HG02623 (cell line): ENCODE measurements at regions not wholly inside any gene's neighbourhood (a gene's known extent, or its start where the extent isn't known, plus 50 kb on each side); places are given as distances from the start of the nearest gene placed in this dataset.

Source experiments
- ATAC-seq: cut with Tn5 transposase; IDR thresholded peaks from one replicate; pipeline ENCODE4 v1.9.1; 2021; ENCODE audit warnings: moderate library complexity; ENCODE audit not compliant: unreplicated experiment

GRCh38 chr4:127214016-127214415 lies 418.7 kb upstream of the INTU start:
- ATAC-seq: no peak

DNA sequence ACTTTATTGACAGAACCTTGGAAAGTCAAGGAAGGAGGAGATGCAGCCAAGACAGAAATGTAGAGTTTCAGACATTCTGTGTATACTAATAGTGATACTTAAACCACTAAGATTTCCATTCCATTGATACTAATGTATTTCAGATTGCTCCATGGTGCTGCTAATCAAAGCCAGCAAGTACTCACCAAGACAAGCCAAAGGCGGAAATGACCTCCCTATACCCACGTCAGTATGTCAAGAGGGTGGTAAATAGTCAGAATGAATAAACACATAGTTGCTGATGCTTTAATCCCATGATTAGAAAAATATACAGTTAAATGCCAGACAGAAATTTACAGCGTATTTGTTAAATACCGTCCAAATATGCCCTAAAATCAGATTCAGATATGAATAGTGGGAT lies 417.8 kb upstream of the INTU start:
- no peak for ATAC-seq

DNA sequence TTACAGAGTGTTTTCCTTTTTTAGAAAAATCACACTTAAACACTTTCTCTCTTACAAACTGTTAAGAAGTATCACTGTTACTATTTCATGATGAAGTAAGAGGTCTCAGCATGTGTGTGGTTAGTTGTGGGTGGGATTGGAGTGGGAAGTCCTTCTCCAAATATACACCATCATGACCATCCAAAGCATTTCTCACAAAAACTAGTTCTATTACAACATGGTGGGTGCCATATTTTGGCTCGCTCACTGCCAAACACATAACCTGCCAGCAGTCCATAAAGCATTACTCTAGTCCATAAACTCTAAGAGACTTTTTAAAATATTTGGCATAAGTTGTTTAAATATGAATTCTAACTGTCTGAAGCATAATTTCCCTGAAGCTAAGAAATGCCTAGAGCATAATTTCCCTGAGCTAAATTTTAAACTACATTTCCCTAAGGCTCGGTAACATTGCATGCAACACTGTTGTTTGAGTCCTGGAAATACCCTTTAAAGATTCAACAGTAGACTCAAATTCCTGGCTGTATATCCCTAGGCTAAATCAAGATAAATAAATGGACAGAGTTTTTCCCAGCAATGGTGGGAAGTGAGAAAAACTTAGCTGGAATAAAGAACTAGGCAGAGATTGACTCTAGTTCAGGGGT lies 415.0 kb upstream of the INTU start:
- ATAC-seq: no peak

GRCh38 chr4:127219232-127219631 lies 413.5 kb upstream of the INTU start:
- ATAC-seq: no peak

DNA sequence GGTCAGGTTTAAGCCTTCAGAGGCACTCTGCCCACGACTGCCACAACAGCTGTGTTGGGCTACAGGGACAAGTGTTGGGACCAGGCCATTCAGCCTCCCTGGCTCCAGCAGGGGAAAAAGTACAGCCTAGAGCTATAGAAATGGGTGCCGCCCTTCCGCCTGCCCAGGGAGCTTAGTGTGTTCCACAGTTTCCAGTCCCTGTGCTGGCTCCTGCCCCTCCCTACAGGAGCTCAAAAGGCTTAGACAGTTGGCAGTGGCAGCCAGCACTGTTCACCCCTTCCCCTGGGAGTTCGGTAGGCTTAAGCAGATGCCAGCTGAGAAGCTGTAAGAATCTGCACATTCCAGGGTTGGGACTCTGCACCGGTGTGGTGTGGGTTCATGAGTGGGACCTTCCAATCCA lies 408.2 kb upstream of the INTU start:
- ATAC-seq: no peak

DNA sequence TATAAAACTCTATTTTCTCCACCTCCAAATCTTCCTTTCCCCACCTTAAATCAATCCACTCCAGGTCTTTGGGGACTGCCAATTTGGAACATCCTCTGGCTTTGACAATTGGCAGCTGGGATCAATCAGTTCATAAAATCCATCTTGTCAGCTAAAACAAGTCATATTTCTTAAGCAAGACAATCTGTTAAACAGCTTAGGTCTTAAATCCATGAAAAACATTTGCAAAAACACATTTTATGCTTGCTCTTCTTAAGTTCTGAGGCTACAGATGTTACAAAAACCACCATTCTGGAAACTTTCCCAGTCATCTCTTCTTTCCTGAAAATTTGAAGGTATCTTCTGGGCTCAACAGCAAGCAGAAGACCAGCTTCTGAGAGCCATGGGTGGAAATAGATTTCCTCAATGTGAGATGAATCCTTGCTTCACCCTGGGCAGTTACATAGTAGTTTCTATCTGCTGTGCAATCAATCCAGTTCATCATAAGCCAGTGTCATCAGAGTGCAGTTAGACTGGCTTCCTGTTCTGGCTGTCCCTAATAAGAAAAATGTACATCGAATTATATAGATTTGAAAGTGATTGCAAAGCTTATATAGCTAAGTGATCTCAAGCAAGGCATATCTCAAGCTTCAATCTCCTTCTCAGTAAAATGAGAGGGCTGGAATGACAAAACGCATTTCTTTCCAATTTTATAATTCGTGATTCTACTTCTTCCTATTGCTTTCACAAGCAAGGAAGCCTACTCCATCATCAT lies 402.7 kb upstream of the INTU start:
- no peak for ATAC-seq

DNA sequence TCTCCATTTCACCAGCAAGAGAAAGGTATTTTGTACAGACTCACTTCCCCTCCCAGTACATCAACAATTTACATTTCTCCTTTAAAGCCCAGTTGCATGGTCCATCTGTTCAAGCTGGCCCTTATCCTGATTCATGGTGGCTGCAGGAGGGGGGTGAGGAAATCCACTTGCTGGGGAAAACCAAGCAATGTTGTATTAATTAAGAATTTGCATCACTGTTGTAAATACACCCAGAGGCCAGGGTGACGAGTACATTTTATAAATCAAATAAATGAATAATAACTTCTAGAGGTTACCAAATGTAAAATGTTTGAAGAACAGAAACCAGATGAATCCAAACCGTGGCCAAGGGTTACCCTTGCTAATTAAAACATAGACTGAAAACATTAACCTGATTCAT lies 395.9 kb upstream of the INTU start:
- no peak for ATAC-seq

GRCh38 chr4:127237581-127237980 lies 395.2 kb upstream of the INTU start:
- no peak for ATAC-seq

DNA sequence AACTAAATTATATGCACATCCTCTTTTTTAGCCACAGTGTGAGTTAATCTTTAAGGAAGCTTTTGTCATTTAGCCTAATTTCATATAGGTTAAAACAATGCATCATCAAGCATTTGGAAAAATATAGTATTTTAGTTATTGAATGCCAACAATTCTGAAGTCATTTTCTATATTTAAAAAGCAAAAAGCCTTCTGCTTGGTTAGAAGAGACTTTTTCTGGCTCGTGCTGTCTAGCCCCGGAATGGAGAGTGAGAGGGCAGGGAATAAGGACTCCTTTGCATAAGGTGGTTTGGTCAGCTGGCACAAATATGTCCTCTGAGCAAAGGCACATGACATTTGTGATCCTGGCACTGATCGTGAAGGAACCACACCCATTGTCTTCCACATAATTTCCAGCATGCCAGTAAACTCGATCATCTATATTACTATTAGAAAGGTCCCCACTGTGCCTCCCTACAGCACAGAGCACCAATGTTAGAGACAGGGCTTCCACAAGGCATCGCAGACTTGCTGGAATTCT lies 393.7 kb upstream of the INTU start:
- ATAC-seq: no peak

- ATAC-seq: no peak
These were observed 392.6 kb upstream of the INTU start for GRCh38 chr4:127239902-127240763.

GRCh38 chr4:127240764-127241105 lies 392.0 kb upstream of the INTU start:
- no peak for ATAC-seq

- no peak for ATAC-seq
These were observed 388.2 kb upstream of the INTU start for GRCh38 chr4:127244515-127244914.

DNA sequence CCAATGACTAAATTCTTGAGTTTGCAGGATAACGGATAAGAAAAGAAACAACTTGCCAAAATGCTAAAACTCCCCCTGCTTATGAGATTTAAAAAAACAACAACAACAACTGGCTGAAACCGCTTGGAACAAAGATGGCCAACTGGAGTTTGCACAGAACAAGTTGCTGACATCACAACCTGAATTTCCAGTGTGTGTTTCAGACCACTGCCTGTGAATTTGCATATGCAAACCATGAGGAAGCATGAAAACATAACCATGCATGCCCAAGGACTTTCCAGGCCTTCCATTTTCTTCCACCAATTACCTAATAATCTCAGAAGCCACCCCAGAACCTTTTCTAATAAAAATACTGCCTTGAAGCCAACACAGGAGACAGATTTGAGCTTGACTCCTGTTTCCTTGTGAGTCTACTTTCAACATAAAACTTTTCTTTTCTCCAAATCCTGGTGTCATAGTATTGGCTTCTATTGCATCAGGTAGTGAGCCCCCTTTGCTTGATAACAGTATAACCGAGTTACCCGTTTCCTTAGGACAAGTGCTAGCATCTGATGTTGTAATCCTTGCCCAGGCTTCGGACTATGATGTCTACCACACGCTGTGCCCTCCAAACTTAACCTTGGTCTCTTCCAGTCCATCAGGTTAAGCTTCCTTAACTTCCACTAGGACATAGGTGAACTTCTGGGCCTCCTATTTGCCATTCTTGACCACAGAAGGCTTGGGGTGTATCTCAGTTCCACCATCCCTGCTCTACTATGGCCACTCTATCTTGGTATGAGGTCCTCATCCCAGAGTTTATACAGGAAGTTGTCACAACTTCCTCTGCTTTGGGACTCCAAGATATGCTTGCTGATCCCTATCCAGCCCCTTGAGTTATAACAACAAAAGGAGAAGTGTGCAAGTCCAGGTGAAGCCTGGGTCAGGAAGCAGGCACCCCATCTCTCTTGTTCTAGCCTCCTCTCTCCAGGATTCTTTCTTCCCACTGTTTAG lies 385.5 kb upstream of the INTU start:
- no peak for ATAC-seq

DNA sequence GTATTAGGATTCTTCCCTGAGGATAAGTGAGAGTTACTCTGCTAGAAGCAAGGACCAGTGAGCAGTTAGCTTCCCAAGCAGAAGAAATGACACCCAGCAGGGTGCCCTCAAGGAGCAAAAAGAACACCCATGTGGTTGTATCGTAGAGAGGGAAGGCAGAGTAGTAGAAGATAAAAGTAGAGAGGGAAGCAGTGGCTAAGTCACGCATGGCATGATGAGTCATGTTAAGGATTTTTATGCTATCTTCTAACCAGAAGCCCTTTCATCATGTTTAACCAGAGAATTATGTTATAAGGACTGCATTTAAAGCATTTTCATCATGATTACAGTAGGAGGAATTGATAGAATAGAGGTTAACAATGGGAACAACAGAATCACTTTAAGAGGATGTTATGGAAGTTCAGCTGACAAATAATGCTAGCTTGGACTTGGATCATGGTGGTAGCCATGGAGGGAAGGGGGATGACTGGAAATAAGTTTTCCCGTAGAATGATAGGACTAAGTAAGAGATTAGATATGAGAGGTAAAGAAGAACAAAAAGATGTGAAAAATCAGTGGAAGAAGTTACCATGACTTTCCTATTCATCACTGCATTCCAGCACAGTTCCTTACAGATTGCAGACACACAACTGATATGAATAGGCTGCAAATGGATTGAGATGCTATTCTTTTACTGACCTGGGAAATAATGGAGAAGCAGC lies 383.5 kb upstream of the INTU start:
- ATAC-seq: no peak

GRCh38 chr4:127249767-127250108 lies 383.0 kb upstream of the INTU start:
- ATAC-seq: no peak

DNA sequence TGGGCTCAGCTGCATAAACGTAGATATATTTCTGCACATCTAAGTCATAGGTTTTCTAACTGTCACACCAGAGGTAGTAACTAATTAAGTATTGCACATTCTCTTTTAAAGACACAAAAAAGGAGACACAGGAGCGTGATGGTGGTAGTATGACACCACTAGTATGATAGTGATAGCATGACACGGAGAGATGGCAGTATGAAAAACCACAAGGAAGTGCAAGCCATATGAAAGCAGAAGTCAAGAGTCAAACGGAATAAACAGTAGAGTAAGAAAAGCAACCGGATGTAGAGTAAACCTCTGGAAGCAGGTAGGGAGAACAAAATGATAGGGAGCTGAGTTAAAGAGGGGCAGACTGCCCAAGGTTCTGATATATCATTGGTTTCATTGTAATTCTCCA lies 382.2 kb upstream of the INTU start:
- ATAC-seq: no peak

GRCh38 chr4:127251423-127251822 lies 381.3 kb upstream of the INTU start:
- peak; percentile 53 for ATAC-seq

DNA sequence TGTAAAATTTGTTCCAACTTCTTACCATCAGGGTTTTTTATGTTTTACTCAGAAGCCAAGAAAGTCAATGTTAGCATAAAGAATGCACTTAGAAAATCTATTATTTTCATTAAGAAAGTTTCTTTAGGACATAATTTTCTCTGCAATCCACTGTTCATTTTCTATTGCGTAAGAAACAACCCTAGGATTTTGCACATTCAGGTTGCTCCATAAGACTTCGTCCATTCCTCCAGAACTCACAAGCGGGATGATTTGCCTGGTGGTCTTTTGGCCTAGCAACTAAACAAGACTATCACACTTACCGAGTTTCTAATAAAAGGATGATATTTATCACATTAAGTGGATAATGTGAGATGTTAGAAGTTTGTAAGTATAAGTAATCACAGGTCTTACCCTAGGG lies 376.3 kb upstream of the INTU start:
- ATAC-seq: no peak

- no peak for ATAC-seq
These were observed 371.3 kb upstream of the INTU start for GRCh38 chr4:127261476-127261875.

GRCh38 chr4:127268367-127268766 lies 364.4 kb upstream of the INTU start:
- ATAC-seq: no peak
